B cell (primary cell): ENCODE measurements at regions not wholly inside any gene's neighbourhood (a gene's known extent, or its start where the extent isn't known, plus 50 kb on each side); places are given as distances from the start of the nearest gene placed in this dataset.

ENCODE experiments used
- ATAC-seq: fragments of 200-7000 bp; cut with Tn5 transposase; one replicate; pipeline ENCODE4 v1.10.0; 2021; ENCODE audit warnings: low read depth, mild to moderate bottlenecking, moderate number of reproducible peaks, moderate library complexity
- CTCF ChIA-PET: fragments of 350-600 bp; sonication (Branson Sonifier 250); formaldehyde crosslinking; loops from one replicate; lab custom pipeline; 2021; ENCODE audit warnings: antibody characterized with exemption, inconsistent platforms; lab: Charles Lee
- POLR2A ChIA-PET: fragments of 350-600 bp; sonication (Branson Sonifier 250); formaldehyde crosslinking; loops from one replicate; lab custom pipeline; 2021; ENCODE audit warnings: antibody characterized with exemption; lab: Charles Lee
- DNase-seq: peaks from one replicate; pipeline ENCODE4 v3.0.0; 2013
- H2AFZ ChIP-seq: 2 replicates; pipeline ENCODE4 v1.6.1; 2012; ENCODE audit warnings: mild to moderate bottlenecking, low read depth, low read length; ENCODE audit not compliant: insufficient read depth, poor library complexity, severe bottlenecking
- H3K27ac ChIP-seq, 2 donors: 1 replicate in 1 of 2; 2 replicates in 1 of 2; pipeline ENCODE4 v1.5.1; 2012 to 2013; ENCODE audit warnings: low read length in 2 of 2, mild to moderate bottlenecking in 2 of 2, moderate library complexity in 1 of 2
- H3K27me3 ChIP-seq, 4 experiments: fragments of 200-600 bp in 1 of 4; sonication (generic) in 1 of 4; replicated peaks in 1 of 4; 1 replicate in 2 of 4; 2 replicates in 2 of 4; pipeline versions ENCODE4 v1.6.1 to v1.7.0; 2013 to 2016; ENCODE audit warnings: low read length in 3 of 4, mild to moderate bottlenecking in 2 of 4, mixed read lengths in 1 of 4, moderate library complexity in 1 of 4; ENCODE audit not compliant: insufficient read depth in 4 of 4, control insufficient read depth in 3 of 4; ENCODE audit errors: control extremely low read depth in 1 of 4
- H3K36me3 ChIP-seq, 2 experiments: replicated peaks in 1 of 2; 1 replicate in 1 of 2; 2 replicates in 1 of 2; pipeline versions ENCODE4 v1.6.1 to v1.7.1; 2013; ENCODE audit warnings: low read length in 1 of 2; ENCODE audit not compliant: insufficient read depth in 2 of 2, control insufficient read depth in 1 of 2; ENCODE audit errors: control extremely low read depth in 1 of 2, extremely low read depth in 1 of 2
- H3K4me1 ChIP-seq, 2 donors: fragments of 200-600 bp in 1 of 2; sonication (generic) in 1 of 2; 1 replicate in 1 of 2; 2 replicates in 1 of 2; pipeline versions ENCODE4 v1.5.1 to v1.6.1; 2013 to 2017; ENCODE audit warnings: low read length in 2 of 2; ENCODE audit not compliant: control insufficient read depth in 2 of 2, insufficient read depth in 2 of 2
- H3K4me2 ChIP-seq: replicated peaks from 2 replicates; pipeline ENCODE3; 2012; ENCODE audit warnings: mild to moderate bottlenecking, low read depth, low read length; ENCODE audit not compliant: poor library complexity, severe bottlenecking
- H3K4me3 ChIP-seq, 5 experiments: fragments of 200-600 bp in 1 of 5; sonication (generic) in 1 of 5; 1 replicate in 3 of 5; 2 replicates in 2 of 5; pipeline versions ENCODE4 v1.5.1 to v1.7.0; 2011 to 2016; ENCODE audit warnings: low read length in 4 of 5, mild to moderate bottlenecking in 4 of 5, low read depth in 2 of 5, control low read depth in 1 of 5, moderate library complexity in 1 of 5; ENCODE audit not compliant: insufficient read depth in 1 of 5; ENCODE audit errors: control extremely low read depth in 1 of 5, extremely low read depth in 1 of 5
- H3K79me2 ChIP-seq: fragments of 200-600 bp; sonication (generic); one replicate; pipeline ENCODE4 v1.6.0; 2016; ENCODE audit warnings: low read length; ENCODE audit not compliant: control insufficient read depth, insufficient read depth
- H3K9ac ChIP-seq: fragments of 200-600 bp; sonication (generic); 2 replicates; pipeline ENCODE4 v1.6.1; 2017; ENCODE audit warnings: mild to moderate bottlenecking, low read length, moderate library complexity
- H3K9me3 ChIP-seq, 3 donors: one replicate each; pipeline versions ENCODE4 v1.6.1 to v1.7.1; 2013; ENCODE audit warnings: low read length in 2 of 3; ENCODE audit not compliant: control insufficient read depth in 2 of 3, insufficient read depth in 1 of 3; ENCODE audit errors: control extremely low read depth in 1 of 3
- H4K20me1 ChIP-seq: 2 replicates; pipeline ENCODE4 v1.6.0; 2012; ENCODE audit warnings: mild to moderate bottlenecking, low read length; ENCODE audit not compliant: insufficient read depth, control insufficient read depth, poor library complexity, severe bottlenecking
- H3K27ac Mint-ChIP-seq: one replicate; pipeline ENCODE4 v1.8.0; 2021; ENCODE audit warnings: mixed read lengths
- H3K27me3 Mint-ChIP-seq: one replicate; pipeline ENCODE4 v1.8.0; 2021; ENCODE audit warnings: mixed read lengths
- H3K4me1 Mint-ChIP-seq: one replicate; pipeline ENCODE4 v1.8.0; 2021; ENCODE audit warnings: mixed read lengths
- H3K4me3 Mint-ChIP-seq: one replicate; pipeline ENCODE4 v1.8.0; 2021; ENCODE audit warnings: mixed read lengths
- H3K9me3 Mint-ChIP-seq: one replicate; pipeline ENCODE4 v1.8.0; 2022; ENCODE audit warnings: mixed read lengths; ENCODE audit not compliant: insufficient read depth
- EZH2 ChIP-seq: IDR thresholded peaks from 2 replicates; pipeline ENCODE4 v1.6.1; 2012; ENCODE audit warnings: borderline replicate concordance, low read depth, mild to moderate bottlenecking, moderate library complexity, low read length; ENCODE audit not compliant: insufficient read depth, poor library complexity, severe bottlenecking
- WGBS: methylation state at CpG from one replicate; pipeline ENCODE4 v1.1.5; 2013; ENCODE audit warnings: missing lambda C conversion rate; ENCODE audit not compliant: insufficient coverage; 5-methylcytosine and 5-hydroxymethylcytosine counted together
- intact Hi-C: fragments of 100-400 bp; cut with micrococcal nuclease; formaldehyde crosslinking; loops from one replicate; pipeline ENCODE4 v1.10.0; 2022
- TF ChIP-seq, protein P1 (sequence below): fragments of 200-600 bp; IDR thresholded peaks from one replicate; pipeline ENCODE4 v1.8.0; 2022; ENCODE audit warnings: antibody characterized with exemption, mild to moderate bottlenecking

DNA sequence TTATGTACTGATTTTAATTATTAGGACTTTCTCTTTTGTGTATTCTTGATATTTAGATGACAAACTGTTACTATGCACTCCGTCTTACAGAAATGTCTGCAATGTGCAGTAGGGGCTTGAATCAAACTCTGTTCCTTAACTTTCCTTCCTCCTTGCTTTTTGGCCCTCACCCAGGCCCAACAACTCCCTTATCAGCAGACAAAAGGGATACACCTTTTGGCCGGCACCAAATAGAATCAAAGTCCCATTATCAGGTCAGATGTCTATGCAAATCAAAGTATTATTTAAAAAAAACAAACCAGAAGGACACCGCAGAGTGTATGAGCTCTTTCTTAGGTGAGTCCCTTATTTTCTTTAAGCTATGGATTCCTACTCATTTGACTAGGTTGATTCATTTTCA lies 116.3 kb upstream of the SERPINE2 start:
- H3K9me3 Mint-ChIP-seq, result no peaks in the 10 kb centered on the region
- H3K4me3 ChIP-seq, result no peak overlapping the region
- CTCF ChIA-PET, result no interaction called here
- intact Hi-C loops, result no loop called here
- no peak overlapping the region for H3K27ac ChIP-seq
- no peak overlapping the region for H3K9ac ChIP-seq
- POLR2A ChIA-PET, result no interaction called here
- H3K36me3 ChIP-seq, result no peaks in the 10 kb centered on the region
- no peak overlapping the region for H3K4me2 ChIP-seq
- H3K79me2 ChIP-seq, result no peaks in the 10 kb centered on the region
- no CpG with 5 or more reads among the region's 3 CpGs for WGBS
- no peaks in the 10 kb centered on the region for H4K20me1 ChIP-seq
- TF ChIP-seq, protein P1, sequence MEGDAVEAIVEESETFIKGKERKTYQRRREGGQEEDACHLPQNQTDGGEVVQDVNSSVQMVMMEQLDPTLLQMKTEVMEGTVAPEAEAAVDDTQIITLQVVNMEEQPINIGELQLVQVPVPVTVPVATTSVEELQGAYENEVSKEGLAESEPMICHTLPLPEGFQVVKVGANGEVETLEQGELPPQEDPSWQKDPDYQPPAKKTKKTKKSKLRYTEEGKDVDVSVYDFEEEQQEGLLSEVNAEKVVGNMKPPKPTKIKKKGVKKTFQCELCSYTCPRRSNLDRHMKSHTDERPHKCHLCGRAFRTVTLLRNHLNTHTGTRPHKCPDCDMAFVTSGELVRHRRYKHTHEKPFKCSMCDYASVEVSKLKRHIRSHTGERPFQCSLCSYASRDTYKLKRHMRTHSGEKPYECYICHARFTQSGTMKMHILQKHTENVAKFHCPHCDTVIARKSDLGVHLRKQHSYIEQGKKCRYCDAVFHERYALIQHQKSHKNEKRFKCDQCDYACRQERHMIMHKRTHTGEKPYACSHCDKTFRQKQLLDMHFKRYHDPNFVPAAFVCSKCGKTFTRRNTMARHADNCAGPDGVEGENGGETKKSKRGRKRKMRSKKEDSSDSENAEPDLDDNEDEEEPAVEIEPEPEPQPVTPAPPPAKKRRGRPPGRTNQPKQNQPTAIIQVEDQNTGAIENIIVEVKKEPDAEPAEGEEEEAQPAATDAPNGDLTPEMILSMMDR, result no peak
- no peak for TF ChIP-seq EZH2
- H3K4me3 Mint-ChIP-seq, result no peak overlapping the region
- no peak overlapping the region for H3K27ac Mint-ChIP-seq
- no peak overlapping the region for H2AFZ ChIP-seq
- peaks cover 13% of the 10 kb centered on the region for H3K27me3 Mint-ChIP-seq
- ATAC-seq, result no peak
- no peaks in the 10 kb centered on the region for H3K27me3 ChIP-seq
- H3K9me3 ChIP-seq, result peaks cover 0 to 4% (median 0%) of the 10 kb centered on the region in 3 donors
- no peaks in the 10 kb centered on the region for H3K4me1 Mint-ChIP-seq
- DNase-seq, result no peak
- no peaks in the 10 kb centered on the region for H3K4me1 ChIP-seq

DNA sequence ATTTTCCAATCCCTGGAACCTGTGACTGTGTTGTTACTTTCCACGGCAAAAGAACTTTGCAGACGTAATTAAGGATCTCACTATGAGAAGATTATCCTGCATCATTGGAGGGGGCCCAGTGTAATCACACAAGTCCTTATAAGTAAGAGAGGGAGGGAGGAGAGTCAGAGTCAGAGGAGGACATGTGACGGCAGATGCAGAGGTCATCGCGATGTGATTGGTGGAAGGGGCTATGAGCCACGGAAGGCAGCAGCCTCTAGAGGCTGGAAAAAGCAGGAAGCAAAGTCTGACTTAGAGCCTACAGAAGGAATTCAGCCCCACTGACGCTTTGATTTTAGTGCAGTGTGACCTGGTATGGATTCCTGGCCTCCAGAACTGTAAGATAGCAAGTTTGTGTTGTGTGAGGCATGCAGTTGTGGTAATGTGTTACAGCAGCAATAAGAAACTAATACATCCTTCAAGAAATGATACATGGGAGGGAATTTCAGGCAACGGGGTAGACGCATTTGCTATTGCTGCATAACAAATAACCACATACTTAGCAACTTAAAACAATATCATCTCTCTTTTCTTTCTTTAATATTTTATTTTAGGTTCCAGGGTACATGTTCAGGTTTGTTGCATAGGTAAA lies 112.7 kb upstream of the SERPINE2 start:
- H3K9me3 ChIP-seq, result no peaks in the 10 kb centered on the region
- no peak overlapping the region for H2AFZ ChIP-seq
- ATAC-seq (no peak), DNase-seq (no peak)
- Mint-ChIP-seq H3K4me3 (no peak overlapping the region), H3K9me3 (no peaks in the 10 kb centered on the region), H3K4me1 (no peaks in the 10 kb centered on the region), H3K27ac (no peak overlapping the region), H3K27me3 (peaks cover 16% of the 10 kb centered on the region)
- H3K27ac ChIP-seq, result no peak overlapping the region
- CTCF ChIA-PET, result no interaction called here
- no peak overlapping the region for H3K4me2 ChIP-seq
- intact Hi-C loops, result no loop called here
- no peaks in the 10 kb centered on the region for H3K79me2 ChIP-seq
- no peak overlapping the region for H3K4me3 ChIP-seq
- H3K9ac ChIP-seq, result no peak overlapping the region
- 100% methylated on average over 6 of the region's 9 CpGs for WGBS
- no peaks in the 10 kb centered on the region for H3K4me1 ChIP-seq
- POLR2A ChIA-PET, result no interaction called here
- TF ChIP-seq, protein P1, result no peak
- no peak for TF ChIP-seq EZH2
- H3K27me3 ChIP-seq, result no peaks in the 10 kb centered on the region
- no peaks in the 10 kb centered on the region for H4K20me1 ChIP-seq
- no peaks in the 10 kb centered on the region for H3K36me3 ChIP-seq
